Transverse colon (tissue), 4 donors: ENCODE measurements at regions not wholly inside any gene's neighbourhood (a gene's known extent, or its start where the extent isn't known, plus 50 kb on each side); places are given as distances from the start of the nearest gene placed in this dataset.

ENCODE experiments used
- DNase-seq: peaks from one replicate; pipeline ENCODE4 v3.0.0-alpha.2; 2019
- H3K27ac ChIP-seq, 4 donors: fragments of 200-600 bp; sonication (generic); 2 replicates each; pipeline ENCODE4 v1.5.1; 2016 to 2018; ENCODE audit warnings: inconsistent platforms in 4 of 4
- H3K27me3 ChIP-seq: fragments of 200-600 bp; sonication (generic); 2 replicates; pipeline ENCODE4 v1.5.1; 2017; ENCODE audit warnings: inconsistent platforms
- H3K36me3 ChIP-seq, 4 donors: fragments of 200-600 bp; sonication (generic); 2 replicates each; pipeline ENCODE4 v1.5.1; 2017 to 2019; ENCODE audit warnings: inconsistent platforms in 4 of 4
- H3K4me1 ChIP-seq, 4 donors: fragments of 200-600 bp; sonication (generic); 2 replicates each; pipeline ENCODE4 v1.5.1; 2017 to 2020; ENCODE audit warnings: inconsistent platforms in 4 of 4
- H3K4me3 ChIP-seq, 4 donors: fragments of 200-600 bp; sonication (generic); 1 replicate in 1 of 4; 2 replicates in 3 of 4; pipeline versions ENCODE4 v1.5.1 to v1.6.1; 2017 to 2019; ENCODE audit warnings: inconsistent platforms in 4 of 4
- H3K9me3 ChIP-seq, 2 donors: fragments of 200-600 bp; sonication (generic); 2 replicates each; pipeline ENCODE4 v1.5.1; 2017 to 2019; ENCODE audit warnings: inconsistent platforms in 2 of 2
- CTCF ChIP-seq, 5 experiments: fragments of 200-600 bp in 3 of 5; fragments of 450-650 bp in 2 of 5; sonication (generic) in 3 of 5; IDR thresholded peaks; 1 replicate in 2 of 5; 2 replicates in 3 of 5; pipeline ENCODE4 v1.5.1; 2016 to 2017; ENCODE audit warnings: antibody characterized with exemption in 5 of 5, inconsistent platforms in 3 of 5, mild to moderate bottlenecking in 2 of 5, moderate library complexity in 1 of 5
- EP300 ChIP-seq: sonication (generic); formaldehyde crosslinking; IDR thresholded peaks from one replicate; pipeline ENCODE4 v1.6.1; 2017; ENCODE audit warnings: antibody characterized with exemption, low read depth
- POLR2A ChIP-seq: fragments of 450-650 bp; IDR thresholded peaks from one replicate; pipeline ENCODE4 v1.6.1; 2016; ENCODE audit warnings: antibody characterized with exemption, mild to moderate bottlenecking, moderate library complexity
- POLR2AphosphoS5 ChIP-seq, 3 donors: sonication (generic); formaldehyde crosslinking; IDR thresholded peaks; one replicate each; pipeline ENCODE4 v1.6.1; 2016; ENCODE audit warnings: antibody characterized with exemption in 3 of 3
- WGBS, 2 donors: methylation state at CpG; one replicate each; pipeline ENCODE4 v1.1.5; 2018; ENCODE audit warnings: low coverage in 1 of 2; 5-methylcytosine and 5-hydroxymethylcytosine counted together
- in situ Hi-C, 4 donors: fragments of 200-750 bp; cut with MboI; loops; one replicate each; pipeline versions ENCODE4 v1.15.0 to v1.15.1; 2017; ENCODE audit warnings: low sequenced_read_pairs in 3 of 4, low pct_ligation_motif_present in 1 of 4, low pct_unique_long_range_greater_than_20kb in 1 of 4
- intact Hi-C: fragments of 100-400 bp; cut with DNase I; formaldehyde crosslinking; loops from one replicate; pipeline ENCODE4 v1.15.1; 2023; ENCODE audit warnings: low total_unique reads

DNA sequence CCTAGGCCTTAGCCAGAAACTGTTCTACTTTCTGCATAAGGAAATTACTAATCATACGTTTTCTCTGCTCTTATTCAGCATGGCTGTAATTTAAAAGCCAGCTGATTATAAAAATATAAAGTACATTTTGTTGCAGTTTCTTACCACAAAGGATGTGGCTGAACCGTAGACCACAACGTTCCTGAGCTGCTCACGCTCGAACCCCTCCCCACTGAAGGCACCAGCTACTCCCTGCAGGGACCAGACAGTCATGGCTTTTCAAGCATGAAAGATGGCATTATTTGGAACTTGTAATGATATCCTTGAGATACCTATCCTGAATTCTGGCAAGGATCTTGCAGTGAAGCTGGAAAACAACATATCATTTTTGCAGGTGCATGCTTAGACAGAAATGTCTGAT, 91.8 kb upstream of the DMRT1 start:
- 60 to 66% methylated on average over 4 to 5 of the region's 5 CpGs for WGBS, 2 donors
- Histone ChIP-seq H3K4me1 (peaks cover 3 to 8% (median 6%) of the 10 kb centered on the region in 4 donors), H3K27me3 (no peaks in the 10 kb centered on the region), H3K4me3 (no peak overlapping the region), H3K9me3 (no peaks in the 10 kb centered on the region), H3K36me3 (no peaks in the 10 kb centered on the region), H3K27ac (peak overlapping the region in 3 of 4 donors; percentile 11 to 73 (median 69))
- TF ChIP-seq CTCF (IDR thresholded peaks at IDR 0.05), result no peak
- no peak for TF ChIP-seq POLR2AphosphoS5 (IDR thresholded peaks at IDR 0.05)
- no peak for TF ChIP-seq POLR2A
- TF ChIP-seq EP300, result no peak
- intact Hi-C loops (no loop called here), in situ Hi-C loops (no loop called here)
- DNase-seq, result peak; percentile 45

DNA sequence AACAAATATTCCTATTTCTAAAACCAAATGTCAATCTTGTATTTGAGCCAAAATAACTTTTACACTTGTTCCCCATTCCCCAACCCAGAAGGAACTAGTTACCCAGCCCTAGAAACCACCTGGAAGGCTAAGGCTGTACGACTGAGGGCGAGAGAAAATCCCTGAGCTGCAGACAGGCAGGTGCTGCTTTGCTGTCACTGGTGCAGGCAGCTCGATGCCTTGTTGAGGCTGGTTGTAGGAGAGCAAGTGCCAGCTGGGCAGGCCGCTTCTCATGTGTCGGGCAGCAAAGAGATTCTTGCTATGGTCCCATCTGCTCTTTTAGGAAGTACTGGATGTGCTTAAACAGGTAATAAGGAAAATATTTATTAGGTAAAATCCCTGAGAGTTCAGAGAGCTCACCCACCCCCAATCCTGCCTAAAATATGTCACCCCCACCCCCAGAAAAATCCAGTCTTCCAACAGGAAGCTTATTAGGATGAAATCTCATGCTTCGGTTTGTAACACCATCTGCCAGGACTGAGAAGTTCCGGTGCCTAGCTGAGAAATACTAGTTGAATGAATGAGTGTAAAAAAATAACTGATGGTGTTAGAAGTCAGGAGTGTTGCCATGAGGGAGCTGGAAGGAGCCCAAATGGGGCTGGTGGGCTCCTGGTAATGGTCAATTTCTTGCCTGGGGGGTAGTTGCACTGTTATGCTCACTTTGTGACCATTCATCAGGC, 91.1 kb upstream of the DMRT1 start:
- in situ Hi-C loops (no loop called here), intact Hi-C loops (no loop called here)
- no peaks in the 10 kb centered on the region for H3K27me3 ChIP-seq
- peak; percentile 38 for DNase-seq
- H3K36me3 ChIP-seq, result no peaks in the 10 kb centered on the region
- no peaks in the 10 kb centered on the region for H3K9me3 ChIP-seq
- no peak overlapping the region for H3K4me3 ChIP-seq
- TF ChIP-seq CTCF (IDR thresholded peaks at IDR 0.05) (no peak), POLR2A (no peak), POLR2AphosphoS5 (IDR thresholded peaks at IDR 0.05) (no peak), EP300 (no peak)
- 77% methylated on average over 7 of the region's 7 CpGs; no CpG with 5 or more reads in 1 of the 2 donors for WGBS, 2 donors
- peak overlapping the region; percentile 12 to 73 (median 70) for H3K27ac ChIP-seq
- peaks cover 0 to 7% (median 5%) of the 10 kb centered on the region in 4 donors for H3K4me1 ChIP-seq

DNA sequence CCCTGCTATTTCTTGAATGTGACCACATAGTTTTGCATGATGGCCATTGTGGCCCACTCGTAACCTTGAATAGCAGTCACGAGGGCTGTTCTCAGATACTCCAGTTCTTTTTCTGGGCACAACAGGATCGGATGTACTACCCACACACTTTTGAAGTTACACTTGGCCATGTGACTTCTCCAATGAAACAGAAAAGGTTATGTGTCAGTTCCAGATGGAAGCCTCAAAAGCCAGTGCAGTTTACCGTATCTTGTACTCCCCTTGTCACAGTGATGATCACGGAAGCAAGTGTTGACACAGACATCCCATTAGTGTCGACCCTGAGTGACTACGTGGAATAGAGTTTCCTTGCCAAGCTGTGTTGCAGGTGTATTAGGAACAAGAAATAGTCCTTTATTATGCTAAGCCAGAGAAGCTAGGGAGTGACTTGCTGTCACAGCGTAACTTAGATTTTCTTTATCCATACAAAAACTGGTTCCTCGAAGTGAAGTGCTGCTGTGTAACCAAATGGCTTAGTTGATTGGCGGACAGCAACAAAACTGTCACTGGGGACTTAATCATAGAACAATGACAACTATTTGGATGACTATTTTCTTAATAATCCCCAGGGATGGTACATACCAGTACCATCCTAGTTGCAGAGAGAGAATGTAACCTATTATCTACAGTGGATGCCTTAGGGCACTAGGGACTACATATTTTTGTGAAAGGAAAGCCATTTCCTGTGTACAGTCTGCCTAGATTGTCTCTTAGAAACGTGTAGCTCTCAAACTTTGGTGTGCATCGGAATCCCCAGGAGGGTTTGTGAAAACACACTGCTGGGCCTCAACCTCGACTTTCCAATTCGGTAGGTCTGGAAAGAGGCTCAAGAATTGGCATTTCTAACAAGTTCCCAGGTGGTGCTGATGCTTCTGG, 90.1 kb upstream of the DMRT1 start:
- WGBS, 2 donors, result 74 to 84% methylated on average over 10 to 14 of the region's 14 CpGs
- DNase-seq, result peak; percentile 30
- Histone ChIP-seq H3K4me1 (peaks cover 0 to 7% (median 5%) of the 10 kb centered on the region in 4 donors), H3K9me3 (no peaks in the 10 kb centered on the region), H3K27me3 (no peaks in the 10 kb centered on the region), H3K36me3 (no peaks in the 10 kb centered on the region), H3K4me3 (no peak overlapping the region), H3K27ac (peak overlapping the region; percentile 61 to 73 (median 70))
- TF ChIP-seq CTCF (IDR thresholded peaks at IDR 0.05) (no peak), POLR2AphosphoS5 (IDR thresholded peaks at IDR 0.05) (no peak), EP300 (no peak), POLR2A (no peak)
- in situ Hi-C loops, result no loop called here
- intact Hi-C loops, result no loop called here

- H3K27ac ChIP-seq, result peak overlapping the region; percentile 61 to 73 (median 70)
- no peaks in the 10 kb centered on the region for H3K27me3 ChIP-seq
- H3K4me1 ChIP-seq, result peaks cover 0 to 7% (median 5%) of the 10 kb centered on the region in 4 donors
- H3K9me3 ChIP-seq, result no peaks in the 10 kb centered on the region
- DNase-seq, result no peak
- intact Hi-C loops, result no loop called here
- in situ Hi-C loops, result no loop called here
- H3K4me3 ChIP-seq, result no peak overlapping the region
- 73 to 80% methylated on average over 5 of the region's 5 CpGs for WGBS, 2 donors
- TF ChIP-seq POLR2AphosphoS5 (IDR thresholded peaks at IDR 0.05) (peak in 2 of 3 donors; percentile 15 to 52), EP300 (no peak)
- no peaks in the 10 kb centered on the region for H3K36me3 ChIP-seq
Observed at GRCh38 chr9:752201-752600, 89.3 kb upstream of the DMRT1 start.
